ENCODE measurements at regions not wholly inside any gene's neighbourhood (a gene's known extent, or its start where the extent isn't known, plus 50 kb on each side); places are given as distances from the start of the nearest gene placed in this dataset.
A peak's percentile ranks its signal among the peaks of the same experiment; 100 is the strongest.

GRCh38 chr18:22667156-22667555 is 249.4 kb upstream of the CTAGE1 start:
- no peak overlapping the region for H3K4me3 ChIP-seq (replicated peaks in 1 of 2; ENCODE audit: low read depth in 1 of 2, low read length in 2 of 2)
- intact Hi-C loops (cut with micrococcal nuclease), result no loop called here
- POLR2A ChIA-PET, result no interaction called here
- no peaks in the 10 kb centered on the region for H3K36me3 ChIP-seq (ENCODE audit: control insufficient read depth in 1 of 2, insufficient read depth in 2 of 2, low read length in 2 of 2)
- no peak for DNase-seq (ENCODE audit: low read depth, low spot score)
- H3K9me2 ChIP-seq (ENCODE audit: insufficient read depth), result no peaks in the 10 kb centered on the region
- RAD21 ChIA-PET (ENCODE audit: low non-redundant PET in 1 of 2, low total read pairs in 2 of 2, uncharacterized antibody in 2 of 2, unreplicated experiment in 2 of 2), result no interaction called here
- TF ChIP-seq RAD21 (IDR thresholded peaks at IDR 0.05; ENCODE audit: low read depth) (no peak), POLR2A (IDR thresholded peaks at IDR 0.05; ENCODE audit: borderline replicate concordance, extremely low read depth, insufficient read depth, insufficient read length) (no peak), SP1 (IDR thresholded peaks at IDR 0.05; ENCODE audit: low read depth) (no peak), YY1 (IDR thresholded peaks at IDR 0.05; ENCODE audit: extremely low read depth, insufficient replicate concordance, low read depth, low read length) (no peak), REST (IDR thresholded peaks at IDR 0.05; ENCODE audit: low read depth) (no peak), JUND (IDR thresholded peaks at IDR 0.05) (no peak), ZBTB33 (IDR thresholded peaks at IDR 0.05; ENCODE audit: extremely low read depth, insufficient replicate concordance, low read length) (no peak), SRF (IDR thresholded peaks at IDR 0.05; ENCODE audit: low read depth) (no peak), CBX3 (IDR thresholded peaks at IDR 0.05; ENCODE audit: low read depth) (no peak), FOSL1 (IDR thresholded peaks at IDR 0.05; ENCODE audit: low read depth) (no peak), EGR1 (IDR thresholded peaks at IDR 0.05; ENCODE audit: low read depth) (no peak), MAX (IDR thresholded peaks at IDR 0.05) (no peak), POLR2AphosphoS5 (IDR thresholded peaks at IDR 0.05; ENCODE audit: low read depth, low read length) (no peak), EZH2 (IDR thresholded peaks at IDR 0.05) (no peak), ZFX (IDR thresholded peaks at IDR 0.05) (no peak), ELF1 (IDR thresholded peaks at IDR 0.05; ENCODE audit: borderline replicate concordance, low read depth) (no peak), SIN3A (IDR thresholded peaks at IDR 0.05; ENCODE audit: low read depth) (no peak), CEBPB (IDR thresholded peaks at IDR 0.05; ENCODE audit: low read depth) (no peak), ATF3 (IDR thresholded peaks at IDR 0.05) (no peak)
- no peak overlapping the region for H3K27ac ChIP-seq (ENCODE audit: low read depth, low read length)
- peak overlapping the region; percentile 58; the same call in 1 of the 2 replicates for H3K4me2 ChIP-seq (ENCODE audit: low read length)
- H3K4me1 ChIP-seq (ENCODE audit: control insufficient read depth in 1 of 2, insufficient read depth in 2 of 2, low read length in 2 of 2), result peaks cover 11 to 16% of the 10 kb centered on the region in 2 experiments
- H3K79me2 ChIP-seq (ENCODE audit: insufficient read depth, low read length), result no peaks in the 10 kb centered on the region
- no peaks in the 10 kb centered on the region for H3K27me3 ChIP-seq (ENCODE audit: insufficient read depth, low read length)
- no peak overlapping the region for H3K9ac ChIP-seq (ENCODE audit: low read length)
- no peak for ATAC-seq
- BruUV-seq (replicated peaks), result no TSS peak
- no peaks in the 10 kb centered on the region for H4K20me1 ChIP-seq (ENCODE audit: insufficient read depth)
- H2AFZ ChIP-seq (ENCODE audit: low read depth, low read length, poor library complexity, severe bottlenecking), result peak overlapping the region; percentile 62
- CTCF ChIA-PET, result no interaction called here
- H3K9me3 ChIP-seq (ENCODE audit: control insufficient read depth in 1 of 2, insufficient read depth in 1 of 2, low read depth in 1 of 2, low read length in 2 of 2), result no peaks in the 10 kb centered on the region

Measured in HCT116 (cell line).